OCI-LY1 (cell line): ENCODE measurements at regions not wholly inside any gene's neighbourhood (a gene's known extent, or its start where the extent isn't known, plus 50 kb on each side); places are given as distances from the start of the nearest gene placed in this dataset.

Experiments
- CTCF ChIP-seq: fragments of 200-600 bp; sonication (generic), shearing (Covaris generic); IDR thresholded peaks from 2 replicates; pipeline ENCODE4 v1.5.1; 2017; ENCODE audit warnings: mild to moderate bottlenecking, antibody characterized with exemption, low read length, moderate library complexity, mixed read lengths
- EZH2 ChIP-seq: fragments of 200-600 bp; sonication (generic), shearing (Covaris generic); IDR thresholded peaks from 2 replicates; pipeline ENCODE4 v1.8.0; 2017; ENCODE audit warnings: borderline replicate concordance, mixed run types, mild to moderate bottlenecking, antibody characterized with exemption, low read length, moderate library complexity, mixed read lengths

GRCh38 chr16:22739077-22739476 lies 74.9 kb upstream of the HS3ST2 start:
- no peak for TF ChIP-seq CTCF
- no peak for TF ChIP-seq EZH2
